ENCODE measurements at regions not wholly inside any gene's neighbourhood (a gene's known extent, or its start where the extent isn't known, plus 50 kb on each side); places are given as distances from the start of the nearest gene placed in this dataset.

- CTCF ChIA-PET = no interaction called here
- Mint-ChIP-seq H3K4me1 (peaks cover 4% of the 10 kb centered on the region), H3K36me3 (ENCODE audit: low read depth) (no peaks in the 10 kb centered on the region), H3K27ac (no peak overlapping the region), H3K9me3 (no peaks in the 10 kb centered on the region), H3K27me3 (no peaks in the 10 kb centered on the region), H3K4me3 (no peak overlapping the region)
- no peak for DNase-seq
- POLR2A ChIA-PET = no interaction called here
These were observed 269.6 kb downstream of the HAUS1 start for GRCh38 chr18:46373791-46374190.

GRCh38 chr18:46374850-46375249, 270.7 kb downstream of the HAUS1 start:
- H3K27me3 Mint-ChIP-seq = no peaks in the 10 kb centered on the region
- peaks cover 4% of the 10 kb centered on the region for H3K4me1 Mint-ChIP-seq
- H3K4me3 Mint-ChIP-seq = no peak overlapping the region
- no peaks in the 10 kb centered on the region for H3K36me3 Mint-ChIP-seq (ENCODE audit: low read depth)
- ChIA-PET POLR2A (no interaction called here), CTCF (no interaction called here)
- no peak for DNase-seq
- H3K27ac Mint-ChIP-seq = no peak overlapping the region
- H3K9me3 Mint-ChIP-seq = no peaks in the 10 kb centered on the region

GRCh38 chr18:46377557-46377956, 273.4 kb downstream of the HAUS1 start:
- no peaks in the 10 kb centered on the region for H3K9me3 Mint-ChIP-seq
- POLR2A ChIA-PET = no interaction called here
- H3K36me3 Mint-ChIP-seq (ENCODE audit: low read depth) = no peaks in the 10 kb centered on the region
- H3K4me1 Mint-ChIP-seq = peaks cover 4% of the 10 kb centered on the region
- no peak for DNase-seq
- H3K27ac Mint-ChIP-seq = no peak overlapping the region
- H3K4me3 Mint-ChIP-seq = no peak overlapping the region
- H3K27me3 Mint-ChIP-seq = no peaks in the 10 kb centered on the region
- CTCF ChIA-PET = no interaction called here

GRCh38 chr18:46378126-46378863, 274.1 kb downstream of the HAUS1 start:
- H3K9me3 Mint-ChIP-seq = no peaks in the 10 kb centered on the region

GRCh38 chr18:46378864-46379207, 274.7 kb downstream of the HAUS1 start:
- Mint-ChIP-seq H3K27ac (no peak overlapping the region), H3K36me3 (ENCODE audit: low read depth) (no peaks in the 10 kb centered on the region), H3K4me3 (no peak overlapping the region), H3K27me3 (no peaks in the 10 kb centered on the region), H3K9me3 (no peaks in the 10 kb centered on the region), H3K4me1 (peaks cover 4% of the 10 kb centered on the region)
- ChIA-PET POLR2A (no interaction called here), CTCF (no interaction called here)
- DNase-seq = no peak

More at GRCh38 chr18:46378126-46378863, 274.1 kb downstream of the HAUS1 start:
- Mint-ChIP-seq H3K27me3 (no peaks in the 10 kb centered on the region), H3K4me3 (no peak overlapping the region), H3K36me3 (ENCODE audit: low read depth) (no peaks in the 10 kb centered on the region), H3K4me1 (peaks cover 4% of the 10 kb centered on the region), H3K27ac (no peak overlapping the region)
- CTCF ChIA-PET = no interaction called here
- no peak for DNase-seq
- POLR2A ChIA-PET = no interaction called here

- H3K4me1 Mint-ChIP-seq = peaks cover 4% of the 10 kb centered on the region
- no peaks in the 10 kb centered on the region for H3K36me3 Mint-ChIP-seq (ENCODE audit: low read depth)
- no peaks in the 10 kb centered on the region for H3K9me3 Mint-ChIP-seq
- POLR2A ChIA-PET = no interaction called here
- CTCF ChIA-PET = no interaction called here
- DNase-seq = no peak
- H3K27me3 Mint-ChIP-seq = no peaks in the 10 kb centered on the region
- no peak overlapping the region for H3K27ac Mint-ChIP-seq
- no peak overlapping the region for H3K4me3 Mint-ChIP-seq
These were observed 275.3 kb downstream of the HAUS1 start for GRCh38 chr18:46379323-46379950.

GRCh38 chr18:46385124-46385523, 271.9 kb downstream of the LOXHD1 start:
- Mint-ChIP-seq H3K27ac (no peak overlapping the region), H3K9me3 (no peaks in the 10 kb centered on the region), H3K27me3 (peaks cover 2% of the 10 kb centered on the region), H3K4me3 (no peak overlapping the region), H3K4me1 (no peaks in the 10 kb centered on the region), H3K36me3 (ENCODE audit: low read depth) (no peaks in the 10 kb centered on the region)
- ChIA-PET CTCF (no interaction called here), POLR2A (no interaction called here)
- no peak for DNase-seq

- no peak overlapping the region for H3K27ac Mint-ChIP-seq
- no peak overlapping the region for H3K4me3 Mint-ChIP-seq
- no peak for DNase-seq
- no peaks in the 10 kb centered on the region for H3K4me1 Mint-ChIP-seq
- peaks cover 2% of the 10 kb centered on the region for H3K27me3 Mint-ChIP-seq
- CTCF ChIA-PET = no interaction called here
- H3K9me3 Mint-ChIP-seq = no peaks in the 10 kb centered on the region
- POLR2A ChIA-PET = no interaction called here
- no peaks in the 10 kb centered on the region for H3K36me3 Mint-ChIP-seq (ENCODE audit: low read depth)
These were observed 270.2 kb downstream of the LOXHD1 start for GRCh38 chr18:46386788-46387187.

GRCh38 chr18:46387441-46388131, 269.4 kb downstream of the LOXHD1 start:
- DNase-seq = no peak
- Mint-ChIP-seq H3K9me3 (no peaks in the 10 kb centered on the region), H3K36me3 (ENCODE audit: low read depth) (no peaks in the 10 kb centered on the region), H3K4me3 (no peak overlapping the region), H3K27ac (no peak overlapping the region), H3K27me3 (peaks cover 2% of the 10 kb centered on the region), H3K4me1 (no peaks in the 10 kb centered on the region)
- ChIA-PET CTCF (no interaction called here), POLR2A (no interaction called here)

- no peak overlapping the region for H3K27ac Mint-ChIP-seq
- H3K4me3 Mint-ChIP-seq = no peak overlapping the region
- H3K9me3 Mint-ChIP-seq = no peaks in the 10 kb centered on the region
- ChIA-PET POLR2A (no interaction called here), CTCF (no interaction called here)
- DNase-seq = no peak
- H3K36me3 Mint-ChIP-seq (ENCODE audit: low read depth) = no peaks in the 10 kb centered on the region
- no peaks in the 10 kb centered on the region for H3K4me1 Mint-ChIP-seq
- peaks cover 2% of the 10 kb centered on the region for H3K27me3 Mint-ChIP-seq
These were observed 268.7 kb downstream of the LOXHD1 start for GRCh38 chr18:46388286-46388685.

- Mint-ChIP-seq H3K4me1 (peaks cover 13% of the 10 kb centered on the region), H3K4me3 (no peak overlapping the region), H3K36me3 (ENCODE audit: low read depth) (no peaks in the 10 kb centered on the region), H3K27me3 (peaks cover 2% of the 10 kb centered on the region), H3K9me3 (peaks cover 2% of the 10 kb centered on the region), H3K27ac (no peak overlapping the region)
- CTCF ChIA-PET = no interaction called here
- POLR2A ChIA-PET = no interaction called here
- DNase-seq = no peak
These were observed 264.4 kb downstream of the LOXHD1 start for GRCh38 chr18:46392576-46392975.

- Mint-ChIP-seq H3K27me3 (peaks cover 2% of the 10 kb centered on the region), H3K27ac (no peak overlapping the region), H3K4me1 (peaks cover 19% of the 10 kb centered on the region), H3K9me3 (peaks cover 2% of the 10 kb centered on the region), H3K36me3 (ENCODE audit: low read depth) (no peaks in the 10 kb centered on the region), H3K4me3 (no peak overlapping the region)
- ChIA-PET POLR2A (no interaction called here), CTCF (no interaction called here)
- no peak for DNase-seq
These were observed 263.8 kb downstream of the LOXHD1 start for GRCh38 chr18:46393230-46393629.

- no peak overlapping the region for H3K27ac Mint-ChIP-seq
- no peak overlapping the region for H3K4me3 Mint-ChIP-seq
- CTCF ChIA-PET = no interaction called here
- POLR2A ChIA-PET = no interaction called here
- H3K36me3 Mint-ChIP-seq (ENCODE audit: low read depth) = no peaks in the 10 kb centered on the region
- DNase-seq = no peak
- H3K4me1 Mint-ChIP-seq = peaks cover 20% of the 10 kb centered on the region
- H3K27me3 Mint-ChIP-seq = no peaks in the 10 kb centered on the region
- H3K9me3 Mint-ChIP-seq = peaks cover 2% of the 10 kb centered on the region
These were observed 263.1 kb downstream of the LOXHD1 start for GRCh38 chr18:46393961-46394360.

- H3K4me3 Mint-ChIP-seq = no peak overlapping the region
- peaks cover 2% of the 10 kb centered on the region for H3K9me3 Mint-ChIP-seq
- ChIA-PET POLR2A (no interaction called here), CTCF (no interaction called here)
- no peak for DNase-seq
- H3K27me3 Mint-ChIP-seq = no peaks in the 10 kb centered on the region
- no peak overlapping the region for H3K27ac Mint-ChIP-seq
- peaks cover 20% of the 10 kb centered on the region for H3K4me1 Mint-ChIP-seq
- H3K36me3 Mint-ChIP-seq (ENCODE audit: low read depth) = no peaks in the 10 kb centered on the region
These were observed 261.2 kb downstream of the LOXHD1 start for GRCh38 chr18:46395795-46396194.
